HUDEP-2 (cell line): ENCODE measurements at regions not wholly inside any gene's neighbourhood (a gene's known extent, or its start where the extent isn't known, plus 50 kb on each side); places are given as distances from the start of the nearest gene placed in this dataset.
"Not testable (repeated sequence)": the region's sequence is repeated elsewhere in the genome, so short reads cannot be mapped to it uniquely, and the experiment has no call there.

Experiments
- DNase-seq, 76 experiments: peaks; one replicate each; lab custom pipeline; 2025; ENCODE audit not compliant: unreplicated experiment in 76 of 76; lab: John Stamatoyannopoulos, UW

DNA sequence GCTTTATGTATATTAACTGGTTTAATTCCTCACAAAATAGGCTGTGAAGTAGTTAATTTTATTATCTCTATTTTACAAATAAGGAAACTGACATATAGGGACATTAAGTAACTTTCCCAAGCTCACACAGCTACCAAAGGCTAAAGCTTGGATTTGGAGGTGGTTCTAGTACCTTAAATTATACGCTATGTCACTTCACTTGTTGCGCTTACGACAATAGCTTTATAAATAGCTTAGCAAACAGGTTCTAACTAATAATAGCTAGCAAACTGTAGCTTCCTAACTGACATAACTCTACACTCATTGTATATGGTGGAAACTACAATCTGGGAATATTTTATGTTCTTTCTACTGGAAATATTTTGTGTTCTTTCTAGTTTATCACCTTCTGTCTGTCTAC is 666.4 kb upstream of the CPEB2 start:
- no peak for DNase-seq

DNA sequence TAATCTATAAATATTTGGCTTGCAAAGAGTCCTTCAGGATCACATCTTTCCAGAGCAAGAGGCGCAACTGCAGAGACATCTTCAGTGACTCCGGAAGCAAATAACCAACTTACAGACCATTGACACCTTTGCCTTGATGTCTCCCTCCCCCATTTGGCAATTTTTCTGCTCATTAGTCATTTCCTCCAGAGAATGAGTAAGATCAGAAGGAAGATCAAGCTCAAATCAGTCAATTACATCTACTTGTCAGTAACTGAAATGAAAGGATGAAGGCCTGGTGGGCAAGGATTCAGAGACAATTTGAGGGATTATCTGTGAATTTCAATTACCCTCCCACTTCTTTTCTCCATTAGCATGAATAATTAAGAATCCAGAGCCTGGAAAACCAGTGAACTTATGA is 665.6 kb upstream of the CPEB2 start:
- DNase-seq = no peak

DNA sequence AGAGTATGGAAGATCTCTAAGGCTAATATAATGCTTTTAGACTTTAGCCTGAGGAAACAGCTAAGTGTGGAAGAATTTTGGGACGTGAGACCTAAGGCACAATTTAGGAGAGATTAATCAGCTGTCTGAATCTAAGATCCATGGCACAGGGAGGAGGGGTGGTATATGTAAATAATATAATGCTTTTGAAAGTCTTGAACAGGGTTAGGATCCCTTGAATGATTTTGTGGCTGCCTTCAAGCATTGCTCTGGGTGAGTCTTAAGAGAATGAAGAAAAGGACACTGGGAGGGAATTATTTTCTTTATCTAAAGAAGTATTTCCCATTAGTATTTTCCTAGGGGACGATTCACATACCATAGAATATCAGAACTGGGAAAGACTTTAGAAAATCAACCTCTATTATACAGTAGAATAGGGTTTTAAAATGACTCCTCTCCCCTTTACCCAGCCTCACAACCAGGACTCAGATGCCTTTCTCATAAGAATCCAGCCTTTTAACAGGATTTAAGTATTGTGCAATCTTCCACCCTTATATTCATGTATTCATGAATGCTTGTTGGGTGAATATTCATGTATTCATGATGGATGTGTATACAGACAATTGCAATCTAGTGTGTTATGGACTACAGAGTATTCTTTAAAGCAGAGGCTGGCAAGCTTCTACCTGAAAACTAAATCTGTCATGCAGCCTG is 664.2 kb upstream of the CPEB2 start:
- DNase-seq = no peak

DNA sequence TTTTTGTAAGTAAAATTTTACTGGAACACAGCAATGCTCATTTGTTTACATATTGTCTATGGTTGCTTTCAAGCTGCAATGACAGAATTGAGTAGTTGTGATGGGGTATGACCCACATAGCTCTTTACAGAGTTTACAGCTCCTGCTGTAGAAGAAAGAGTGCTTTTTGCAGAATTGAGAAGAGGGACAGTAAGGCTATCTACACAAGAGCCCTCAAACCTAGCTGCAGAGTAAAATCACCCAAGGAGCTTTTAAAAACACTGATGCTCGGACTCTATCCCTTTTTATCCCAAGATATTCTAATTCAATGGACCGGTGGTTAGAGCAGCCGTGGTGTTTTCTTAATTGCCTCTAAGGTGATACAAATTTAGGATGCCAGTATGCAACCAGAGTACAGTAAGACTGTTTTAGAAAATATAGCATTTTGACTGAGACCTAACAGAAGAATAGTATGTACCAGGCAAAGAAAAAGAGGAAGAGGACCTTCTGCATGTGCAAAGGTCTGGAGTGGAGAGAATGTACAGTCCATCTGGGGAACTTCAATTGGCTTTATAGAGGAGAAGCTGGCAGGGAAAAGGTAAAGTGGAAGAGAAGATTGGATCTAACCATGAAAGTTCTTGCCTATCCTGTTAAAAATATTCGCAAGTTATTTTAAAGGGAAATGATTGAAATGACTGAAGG is 663.6 kb upstream of the CPEB2 start:
- DNase-seq = no peak

DNA sequence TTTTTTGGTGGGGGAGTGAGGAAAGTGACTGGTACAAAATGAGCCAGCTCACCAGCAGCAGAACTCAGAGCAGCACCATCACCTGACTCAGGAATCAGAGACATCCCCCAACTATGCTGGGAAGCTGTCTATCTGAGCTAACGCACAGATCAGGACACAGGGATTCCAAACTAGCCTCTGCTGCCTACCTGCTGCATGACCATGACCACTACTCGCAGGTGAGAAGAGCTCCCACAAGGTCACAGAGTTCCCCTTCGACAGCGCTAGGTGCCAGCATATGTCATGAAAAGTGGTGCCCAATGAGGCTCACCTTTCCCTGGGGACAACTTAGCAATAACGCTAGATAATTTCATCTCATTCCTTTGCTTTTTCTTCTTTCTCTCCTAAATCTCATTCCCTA is 662.6 kb upstream of the CPEB2 start:
- DNase-seq = no peak

DNA sequence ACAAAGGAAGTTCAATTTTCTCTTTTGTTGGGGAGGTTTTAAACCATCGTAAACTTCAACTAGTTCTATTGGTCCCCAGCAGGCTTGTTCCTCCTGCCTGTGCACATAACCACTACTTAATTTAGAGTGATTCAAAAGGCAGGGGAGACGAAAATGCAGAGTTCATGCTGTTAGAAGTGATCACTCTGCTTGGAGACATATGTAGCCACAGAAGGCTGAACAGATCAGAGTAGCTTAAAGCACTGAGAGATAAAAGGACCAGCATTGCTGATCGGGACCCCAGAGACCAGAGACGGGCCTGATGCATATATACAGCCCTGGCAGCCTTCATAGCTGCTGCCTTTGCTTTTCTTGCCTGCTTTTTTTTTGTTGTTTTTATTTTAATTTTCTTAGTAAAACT is 662.0 kb upstream of the CPEB2 start:
- DNase-seq = no peak

DNA sequence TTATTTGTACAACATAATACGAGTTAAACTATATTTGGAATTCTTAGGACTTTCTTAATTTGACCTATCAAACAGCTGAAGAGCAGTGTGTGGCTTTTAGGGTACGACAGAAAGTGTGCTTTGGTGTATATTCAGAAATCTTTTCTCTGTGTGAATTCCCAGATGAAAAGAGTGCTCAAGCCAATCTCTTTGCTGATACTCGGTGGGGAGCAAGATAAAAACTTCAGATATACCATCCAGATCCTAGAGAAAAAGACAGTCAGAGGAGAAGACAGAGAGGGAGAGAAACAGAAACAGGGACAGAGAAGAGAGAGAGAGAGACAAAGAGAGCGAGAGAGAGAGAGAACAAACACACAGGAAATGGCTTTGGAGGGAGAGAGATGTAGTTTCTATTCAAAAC is 658.3 kb upstream of the CPEB2 start:
- DNase-seq = no peak

DNA sequence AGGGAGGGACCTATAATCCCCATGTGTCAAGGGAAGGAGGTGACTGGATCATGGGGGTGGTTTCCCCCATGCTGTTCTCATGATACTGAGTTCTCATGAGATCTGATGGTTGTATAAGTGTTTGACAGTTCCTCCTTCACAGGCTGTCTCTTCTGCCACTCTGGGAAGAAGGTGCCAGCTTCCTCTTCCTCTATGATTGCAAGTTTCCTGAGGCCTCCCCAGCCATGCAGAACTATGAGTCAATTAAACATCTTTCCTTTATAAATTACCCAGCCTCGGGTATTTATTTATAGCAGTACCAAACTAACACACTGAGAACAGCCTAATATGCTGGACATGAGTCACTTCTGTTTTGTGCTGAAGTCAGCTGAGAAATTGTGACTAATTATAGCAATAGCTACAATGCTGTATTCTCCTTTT is 656.9 kb upstream of the CPEB2 start:
- no peak for DNase-seq

DNA sequence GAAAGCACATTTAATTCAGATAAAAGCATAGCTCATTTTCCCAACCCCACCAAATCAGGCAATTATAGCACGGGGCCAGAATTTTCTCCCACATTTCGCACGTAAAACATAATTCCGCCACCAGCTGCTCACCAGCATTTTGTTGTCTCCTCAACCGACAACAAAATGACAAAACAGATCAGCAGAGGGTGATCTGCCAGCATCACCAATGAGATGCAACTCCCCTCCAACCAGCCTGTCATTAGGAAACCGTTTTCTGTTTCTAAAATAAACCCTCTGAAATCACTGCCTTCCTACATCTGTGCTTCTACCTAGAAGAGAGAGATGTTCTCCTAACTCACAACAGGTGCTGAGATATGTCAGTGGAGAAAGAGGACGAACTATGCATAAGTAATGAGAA is 654.8 kb upstream of the CPEB2 start:
- no peak for DNase-seq

DNA sequence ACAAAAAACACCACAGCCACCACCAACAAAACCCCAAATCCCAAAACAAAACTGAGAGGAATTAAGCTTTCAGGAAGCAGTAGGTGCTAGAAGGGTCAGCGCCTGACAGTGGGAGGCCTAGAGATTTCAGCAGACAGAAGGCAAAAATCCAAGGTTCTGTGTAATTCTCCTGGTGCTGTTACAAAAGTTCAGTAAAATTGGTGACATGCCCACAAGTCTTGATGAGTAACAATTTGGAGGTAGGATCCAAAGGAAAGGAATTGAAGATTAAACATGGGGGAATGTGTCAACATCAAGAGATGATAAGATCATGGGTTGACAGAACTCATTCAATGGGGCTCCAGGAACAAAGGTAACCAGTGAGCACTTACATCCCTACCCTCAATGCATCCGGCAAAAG is 653.8 kb upstream of the CPEB2 start:
- DNase-seq = no peak

DNA sequence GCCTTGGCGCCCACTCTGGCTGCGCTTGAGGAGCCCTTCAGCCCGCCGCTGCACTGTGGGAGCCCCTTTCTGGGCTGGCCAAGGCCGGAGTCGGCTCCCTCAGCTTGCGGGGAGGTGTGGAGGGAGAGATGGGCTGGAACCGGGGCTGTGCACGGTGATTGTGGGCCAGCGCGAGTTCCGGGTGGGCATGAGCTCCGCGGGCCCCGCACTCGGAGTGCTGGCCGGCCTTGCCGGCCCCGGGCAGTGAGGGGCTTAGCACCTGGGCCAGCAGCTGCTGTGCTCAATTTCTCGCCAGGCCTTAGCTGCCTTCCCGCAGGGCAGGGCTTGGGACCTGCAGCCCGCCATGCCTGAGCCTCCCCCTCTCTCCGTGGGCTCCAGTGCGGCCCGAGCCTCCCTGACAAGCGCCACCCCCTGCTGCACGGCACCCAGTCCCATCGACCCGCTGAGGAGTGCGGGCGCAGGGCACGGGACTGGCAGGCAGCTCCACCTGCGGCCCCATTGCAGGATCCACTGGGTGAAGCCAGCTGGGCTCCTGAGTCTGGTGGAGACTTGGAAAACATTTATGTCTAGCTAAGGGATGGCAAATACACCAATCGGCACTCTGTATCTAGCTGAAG is 643.6 kb upstream of the CPEB2 start:
- DNase-seq = not testable (repeated sequence)

DNA sequence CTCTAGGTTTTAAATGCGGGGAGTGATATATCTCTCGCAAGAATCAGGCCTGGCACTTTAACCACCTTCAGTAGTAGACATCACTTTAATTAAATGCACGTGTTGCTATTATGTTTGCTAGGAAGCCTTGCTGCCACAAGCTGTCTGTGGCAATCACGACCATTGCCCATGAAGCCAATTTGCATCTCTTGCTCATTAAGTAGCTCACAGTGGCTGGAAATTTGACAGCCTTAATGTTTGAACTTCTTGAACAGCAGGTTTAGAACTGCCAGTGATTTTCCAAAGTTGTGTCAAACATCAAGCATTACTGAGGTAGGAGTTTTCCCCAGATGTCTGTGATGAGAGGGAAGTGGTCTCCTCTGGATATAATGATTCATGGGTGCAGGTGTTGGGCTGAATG is 642.3 kb upstream of the CPEB2 start:
- no peak for DNase-seq

DNA sequence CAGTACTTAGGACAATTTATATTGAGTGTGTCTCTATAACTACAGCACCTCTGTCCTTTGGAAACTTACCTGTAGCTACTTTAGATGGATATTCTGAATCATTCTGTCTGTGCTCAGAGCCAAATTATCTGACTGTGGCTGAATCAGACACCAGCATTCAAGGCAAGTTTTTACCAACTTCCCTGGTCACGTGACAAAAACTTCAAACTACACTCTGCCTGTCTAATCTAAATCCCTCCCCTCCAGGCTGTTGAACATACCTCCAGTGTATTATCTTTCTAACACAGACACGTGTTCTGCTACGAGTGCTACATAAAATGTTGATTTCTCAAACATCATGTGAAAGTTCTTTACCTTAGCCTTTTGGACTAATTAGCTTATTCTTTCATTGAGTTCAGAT is 641.2 kb upstream of the CPEB2 start:
- no peak for DNase-seq

DNA sequence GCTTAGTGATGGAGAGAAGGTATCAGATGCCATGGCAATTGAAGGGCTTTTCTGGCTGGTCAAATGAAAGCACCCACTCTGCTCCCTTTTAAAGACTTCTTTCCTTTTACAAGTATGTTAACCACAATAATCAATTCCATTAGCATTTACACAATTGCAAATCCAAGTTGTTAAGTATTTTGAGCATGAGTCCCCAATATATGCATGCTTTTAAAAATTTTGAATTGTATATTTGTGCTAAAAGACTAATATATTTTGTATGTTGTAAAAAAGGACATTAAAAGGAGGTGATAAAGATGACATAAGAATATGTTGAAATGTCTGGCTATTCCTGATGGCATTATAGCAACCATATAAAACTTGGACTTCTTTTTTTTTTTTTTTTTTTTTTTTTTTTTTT is 639.9 kb upstream of the CPEB2 start:
- DNase-seq = no peak

DNA sequence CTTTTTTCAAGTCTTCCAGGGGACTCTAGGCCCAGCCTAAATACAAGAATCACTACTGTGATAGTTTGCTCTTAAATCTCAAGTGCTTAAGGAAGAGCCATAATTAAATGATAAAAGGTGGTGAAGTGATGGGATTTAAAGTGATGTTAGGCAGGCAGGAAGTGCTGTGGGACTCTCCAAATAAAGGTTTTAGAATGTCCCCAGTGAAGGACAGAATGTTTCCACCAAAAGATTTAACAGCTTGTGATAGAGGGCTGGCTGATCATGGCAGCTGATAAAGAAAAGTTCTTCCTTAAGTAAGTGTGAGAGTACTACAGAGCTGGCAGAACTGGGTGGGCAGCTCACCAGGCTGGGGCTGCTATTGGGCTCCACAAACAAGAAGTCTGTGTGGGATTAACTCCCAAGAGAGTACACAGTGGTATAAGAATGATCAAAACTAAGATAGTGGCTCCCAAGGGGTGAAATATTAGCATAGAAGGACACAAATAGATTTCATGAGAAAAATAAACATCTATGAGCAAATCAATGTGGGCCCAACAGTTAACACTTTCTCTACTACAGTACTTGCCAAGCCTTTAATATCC is 637.2 kb upstream of the CPEB2 start:
- DNase-seq = no peak

DNA sequence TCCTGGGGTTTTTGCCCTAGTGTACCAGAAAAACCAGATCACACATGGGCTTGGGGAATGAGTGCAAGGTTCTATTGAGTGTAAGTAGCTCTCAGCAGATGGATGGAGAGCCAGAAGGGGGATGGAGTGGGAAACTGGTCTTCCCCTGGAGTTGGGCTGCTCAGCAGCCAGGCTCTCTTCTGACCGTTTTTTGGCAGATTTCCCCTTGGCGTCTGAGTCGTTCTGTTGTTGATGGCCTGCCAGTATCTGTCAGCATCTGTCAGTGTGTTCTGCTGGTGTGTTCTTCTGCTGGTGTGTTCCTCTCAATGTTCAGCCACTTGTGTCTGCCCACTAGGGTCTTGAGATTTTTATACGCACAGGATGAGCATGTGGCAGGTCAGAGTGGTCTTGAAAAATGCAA is 633.9 kb upstream of the CPEB2 start:
- no peak for DNase-seq

DNA sequence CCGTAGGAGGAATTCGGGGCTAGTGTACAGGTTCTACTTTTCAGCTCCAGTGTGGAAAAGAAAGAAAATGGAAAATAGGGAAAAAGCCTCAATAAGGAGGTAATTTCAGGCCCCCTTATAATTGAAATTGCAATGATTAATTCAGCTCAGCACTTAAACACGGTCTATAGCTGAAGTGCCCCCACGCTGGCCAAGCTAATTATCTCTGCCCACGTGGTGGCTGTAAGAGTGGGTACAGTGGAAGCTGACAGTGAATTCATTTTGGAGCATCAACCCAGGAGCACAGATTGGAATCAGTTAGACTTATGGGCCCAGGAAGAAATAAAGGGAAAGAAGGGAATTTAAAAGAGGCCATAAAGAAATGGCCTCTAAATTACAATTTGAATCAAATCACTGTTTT is 631.1 kb upstream of the CPEB2 start:
- no peak for DNase-seq

DNA sequence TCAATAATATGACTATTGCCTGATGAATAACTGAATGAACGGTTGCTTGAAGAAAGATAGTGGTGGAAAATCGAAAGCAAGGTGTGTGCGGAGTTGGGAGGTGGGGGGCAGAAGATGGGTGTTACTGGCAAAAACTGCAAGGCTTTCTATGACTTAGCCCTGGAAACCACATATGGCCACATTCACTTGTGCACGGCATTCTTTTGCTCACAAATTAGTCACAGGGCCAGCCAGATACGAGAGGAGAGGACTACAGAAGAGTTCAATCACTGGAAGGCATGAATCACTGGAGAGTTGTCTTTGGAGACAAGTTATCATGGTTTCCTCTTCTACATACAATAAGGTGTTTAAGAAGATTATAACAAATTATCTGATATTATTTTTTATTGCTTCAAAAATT is 626.5 kb upstream of the CPEB2 start:
- no peak for DNase-seq

DNA sequence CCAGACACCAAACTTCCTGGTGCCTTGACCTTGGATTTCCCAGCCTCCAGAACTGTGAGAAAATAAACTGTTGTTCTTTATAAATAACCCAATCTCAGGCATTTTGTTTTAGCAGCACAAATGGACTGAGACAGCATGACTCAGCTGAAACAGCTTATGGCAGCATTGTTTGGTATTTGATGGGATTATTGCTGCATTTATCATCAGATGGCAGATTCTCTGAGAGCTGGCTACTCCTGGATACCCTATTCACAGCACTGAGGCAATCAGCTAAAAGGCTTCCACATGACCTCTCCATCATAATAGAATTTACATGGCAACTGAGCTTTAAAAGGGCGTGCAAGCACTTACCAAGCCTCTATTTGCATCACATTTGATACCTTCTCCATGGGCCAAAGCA is 623.1 kb upstream of the CPEB2 start:
- no peak for DNase-seq

DNA sequence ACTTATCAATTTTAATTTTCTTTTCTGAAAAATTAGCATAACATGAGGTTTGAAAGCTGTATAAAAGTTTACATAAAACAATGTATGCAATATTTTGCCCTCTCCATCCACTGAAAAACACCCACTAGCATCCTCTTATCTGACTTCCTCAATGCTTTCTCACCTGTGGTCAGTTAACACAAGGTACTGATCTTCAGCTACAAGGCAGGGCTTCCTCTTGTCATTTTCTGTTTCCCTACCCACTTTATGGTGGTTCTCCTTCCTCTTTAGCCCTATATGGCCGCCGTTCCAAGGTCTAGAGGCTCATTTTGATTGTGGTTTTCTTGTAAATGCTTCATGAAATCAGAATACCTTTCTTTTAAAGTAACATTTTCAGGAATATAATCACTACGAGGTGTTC is 618.6 kb upstream of the CPEB2 start:
- no peak for DNase-seq

DNA sequence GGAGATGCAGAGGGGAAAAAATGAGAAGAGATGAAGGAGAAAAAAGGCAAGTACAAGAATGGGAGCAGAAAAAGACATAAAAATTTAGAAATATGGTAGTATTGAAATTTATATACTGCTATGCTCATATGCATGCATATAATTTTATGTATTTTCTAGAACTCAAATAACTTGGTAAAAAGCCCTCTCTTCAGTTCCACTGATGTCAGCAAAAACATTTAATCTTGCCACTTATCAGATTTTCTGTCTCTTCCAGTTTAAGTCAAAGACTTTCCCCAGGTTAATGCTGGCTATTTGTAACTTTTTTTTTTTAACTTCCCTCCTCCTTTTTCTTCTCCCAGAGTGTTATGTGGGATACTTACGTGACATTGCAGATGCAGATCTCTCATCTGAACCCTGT is 617.5 kb upstream of the CPEB2 start:
- DNase-seq = no peak

DNA sequence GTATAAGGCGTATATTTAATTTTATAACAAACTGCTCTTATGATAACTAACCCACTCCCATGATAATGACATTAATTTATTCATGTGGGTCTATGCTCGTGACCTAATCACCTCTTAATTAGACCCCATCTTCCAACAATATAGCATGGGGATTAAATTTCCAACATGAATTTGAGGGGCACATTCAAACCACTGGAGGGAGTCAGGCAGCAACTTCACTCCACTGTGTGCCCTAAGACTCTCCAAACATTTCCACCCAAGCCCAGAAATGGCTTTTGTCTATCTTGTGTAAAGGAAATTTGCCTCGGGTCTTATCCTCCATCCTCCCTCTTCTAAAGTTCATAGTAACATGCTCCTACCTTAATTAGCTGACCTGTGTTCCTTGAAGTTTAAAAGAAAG is 616.1 kb upstream of the CPEB2 start:
- DNase-seq = no peak
